ENCODE measurements at regions not wholly inside any gene's neighbourhood (a gene's known extent, or its start where the extent isn't known, plus 50 kb on each side); places are given as distances from the start of the nearest gene placed in this dataset.

GRCh38 chr12:89924191-89924590 lies 215.6 kb upstream of the ATP2B1 start:
- H3K27ac ChIP-seq: peak overlapping the region in 1 of 8 donors; percentile 12
- no peaks in the 10 kb centered on the region for H3K9me3 ChIP-seq
- no peaks in the 10 kb centered on the region for H3K36me3 ChIP-seq
- TF ChIP-seq, protein P1, sequence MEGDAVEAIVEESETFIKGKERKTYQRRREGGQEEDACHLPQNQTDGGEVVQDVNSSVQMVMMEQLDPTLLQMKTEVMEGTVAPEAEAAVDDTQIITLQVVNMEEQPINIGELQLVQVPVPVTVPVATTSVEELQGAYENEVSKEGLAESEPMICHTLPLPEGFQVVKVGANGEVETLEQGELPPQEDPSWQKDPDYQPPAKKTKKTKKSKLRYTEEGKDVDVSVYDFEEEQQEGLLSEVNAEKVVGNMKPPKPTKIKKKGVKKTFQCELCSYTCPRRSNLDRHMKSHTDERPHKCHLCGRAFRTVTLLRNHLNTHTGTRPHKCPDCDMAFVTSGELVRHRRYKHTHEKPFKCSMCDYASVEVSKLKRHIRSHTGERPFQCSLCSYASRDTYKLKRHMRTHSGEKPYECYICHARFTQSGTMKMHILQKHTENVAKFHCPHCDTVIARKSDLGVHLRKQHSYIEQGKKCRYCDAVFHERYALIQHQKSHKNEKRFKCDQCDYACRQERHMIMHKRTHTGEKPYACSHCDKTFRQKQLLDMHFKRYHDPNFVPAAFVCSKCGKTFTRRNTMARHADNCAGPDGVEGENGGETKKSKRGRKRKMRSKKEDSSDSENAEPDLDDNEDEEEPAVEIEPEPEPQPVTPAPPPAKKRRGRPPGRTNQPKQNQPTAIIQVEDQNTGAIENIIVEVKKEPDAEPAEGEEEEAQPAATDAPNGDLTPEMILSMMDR (IDR thresholded peaks at IDR 0.05 in 8 of 11, conservative IDR thresholded peaks at IDR 0.05 in 3 of 11): no peak
- TF ChIP-seq POLR2AphosphoS5 (IDR thresholded peaks at IDR 0.05) (no peak), POLR2A (IDR thresholded peaks at IDR 0.05) (no peak)
- WGBS, 5 donors: 76 to 90% (median 83%) methylated on average over 2 of the region's 2 CpGs
- no peaks in the 10 kb centered on the region for H3K27me3 ChIP-seq (replicated peaks in 1 of 7)
- intact Hi-C loops (cut with DNase I; ENCODE audit: low total_unique reads): no loop called here
- H3K4me1 ChIP-seq: peaks cover 0 to 36% (median 4%) of the 10 kb centered on the region in 6 donors
- H3K4me3 ChIP-seq: no peak overlapping the region
- no peak for DNase-seq

DNA sequence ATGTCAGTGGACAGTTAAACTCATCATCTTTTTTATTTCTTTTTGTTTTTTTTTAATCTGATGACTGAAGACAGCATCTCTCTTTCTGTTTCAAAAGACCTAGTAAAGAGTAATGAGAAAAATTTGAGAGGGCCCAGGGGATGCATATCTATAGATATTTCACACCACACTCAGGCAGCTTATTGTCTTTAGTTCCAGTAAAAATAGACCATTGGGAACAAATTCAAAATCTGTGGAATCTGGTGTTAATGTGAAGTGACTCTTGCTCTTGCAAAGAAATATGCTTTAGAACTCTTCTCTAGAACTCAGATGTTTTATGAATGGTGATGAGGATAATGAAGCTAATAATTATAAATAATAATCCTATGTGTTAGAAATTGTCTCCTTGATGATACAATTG lies 214.5 kb upstream of the ATP2B1 start:
- H3K27me3 ChIP-seq (replicated peaks in 1 of 7): no peaks in the 10 kb centered on the region
- no peaks in the 10 kb centered on the region for H3K36me3 ChIP-seq
- no peak for DNase-seq
- no peaks in the 10 kb centered on the region for H3K9me3 ChIP-seq
- TF ChIP-seq, protein P1 (IDR thresholded peaks at IDR 0.05 in 8 of 11, conservative IDR thresholded peaks at IDR 0.05 in 3 of 11): no peak
- TF ChIP-seq POLR2A (IDR thresholded peaks at IDR 0.05) (no peak), POLR2AphosphoS5 (IDR thresholded peaks at IDR 0.05) (no peak)
- H3K4me1 ChIP-seq: peaks cover 0 to 44% (median 12%) of the 10 kb centered on the region in 6 donors
- no peak overlapping the region for H3K4me3 ChIP-seq
- H3K27ac ChIP-seq: no peak overlapping the region
- intact Hi-C loops (cut with DNase I; ENCODE audit: low total_unique reads): no loop called here

GRCh38 chr12:89920866-89921265 lies 212.2 kb upstream of the ATP2B1 start:
- TF ChIP-seq, protein P1 (IDR thresholded peaks at IDR 0.05 in 8 of 11, conservative IDR thresholded peaks at IDR 0.05 in 3 of 11): no peak
- TF ChIP-seq POLR2A (IDR thresholded peaks at IDR 0.05) (no peak), POLR2AphosphoS5 (IDR thresholded peaks at IDR 0.05) (no peak)
- WGBS, 5 donors: 91 to 97% (median 92%) methylated on average over 6 of the region's 6 CpGs
- intact Hi-C loops (cut with DNase I; ENCODE audit: low total_unique reads): no loop called here
- peaks cover 0 to 32% (median 11%) of the 10 kb centered on the region in 6 donors for H3K4me1 ChIP-seq
- no peaks in the 10 kb centered on the region for H3K27me3 ChIP-seq (replicated peaks in 1 of 7)
- no peak overlapping the region for H3K4me3 ChIP-seq
- H3K9me3 ChIP-seq: no peaks in the 10 kb centered on the region
- no peak for DNase-seq
- H3K27ac ChIP-seq: no peak overlapping the region
- no peaks in the 10 kb centered on the region for H3K36me3 ChIP-seq

GRCh38 chr12:89919241-89919906 lies 210.7 kb upstream of the ATP2B1 start:
- TF ChIP-seq POLR2A (IDR thresholded peaks at IDR 0.05): no peak
- TF ChIP-seq, protein P1 (IDR thresholded peaks at IDR 0.05 in 8 of 11, conservative IDR thresholded peaks at IDR 0.05 in 3 of 11): no peak
- no peak for TF ChIP-seq POLR2AphosphoS5 (IDR thresholded peaks at IDR 0.05)
- H3K27me3 ChIP-seq (replicated peaks in 1 of 7): no peaks in the 10 kb centered on the region
- H3K4me3 ChIP-seq: no peak overlapping the region
- H3K9me3 ChIP-seq: no peaks in the 10 kb centered on the region
- peak overlapping the region in 1 of 8 donors; percentile 29 for H3K27ac ChIP-seq
- WGBS, 5 donors: 94 to 96% (median 96%) methylated on average over 25 to 26 of the region's 26 CpGs
- no peaks in the 10 kb centered on the region for H3K36me3 ChIP-seq
- peaks cover 0 to 21% (median 9%) of the 10 kb centered on the region in 6 donors for H3K4me1 ChIP-seq
- peak; percentile 75 for DNase-seq
- intact Hi-C loops (cut with DNase I; ENCODE audit: low total_unique reads): no loop called here

Measured in spleen (tissue), 11 donors.